ENCODE measurements at regions not wholly inside any gene's neighbourhood (a gene's known extent, or its start where the extent isn't known, plus 50 kb on each side); places are given as distances from the start of the nearest gene placed in this dataset.

DNA sequence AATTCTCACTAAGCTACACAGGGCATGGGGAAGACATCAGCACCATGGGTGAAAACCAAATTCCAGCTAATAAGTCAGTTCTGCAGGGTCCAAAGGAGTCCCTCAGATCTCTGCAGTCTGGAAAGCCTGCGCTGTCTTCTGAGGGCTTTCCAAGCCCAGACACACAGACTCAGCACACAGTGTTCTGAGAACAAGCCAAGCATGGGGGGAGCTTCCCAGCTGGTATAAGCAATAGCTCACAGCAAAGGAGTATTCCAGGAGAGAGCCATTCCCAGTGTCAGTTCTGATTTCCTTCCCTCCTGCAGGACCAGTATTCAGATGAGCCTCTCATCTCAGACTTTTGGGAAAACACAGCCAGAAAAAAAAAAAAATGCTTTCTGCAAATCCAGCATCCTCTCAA is 370.8 kb downstream of the TNS1 start:
- H3K27ac ChIP-seq, result no peak overlapping the region
- TF ChIP-seq ZFX (IDR thresholded peaks at IDR 0.05; ENCODE audit: borderline replicate concordance) (no peak), CTCF (IDR thresholded peaks at IDR 0.05) (no peak)

DNA sequence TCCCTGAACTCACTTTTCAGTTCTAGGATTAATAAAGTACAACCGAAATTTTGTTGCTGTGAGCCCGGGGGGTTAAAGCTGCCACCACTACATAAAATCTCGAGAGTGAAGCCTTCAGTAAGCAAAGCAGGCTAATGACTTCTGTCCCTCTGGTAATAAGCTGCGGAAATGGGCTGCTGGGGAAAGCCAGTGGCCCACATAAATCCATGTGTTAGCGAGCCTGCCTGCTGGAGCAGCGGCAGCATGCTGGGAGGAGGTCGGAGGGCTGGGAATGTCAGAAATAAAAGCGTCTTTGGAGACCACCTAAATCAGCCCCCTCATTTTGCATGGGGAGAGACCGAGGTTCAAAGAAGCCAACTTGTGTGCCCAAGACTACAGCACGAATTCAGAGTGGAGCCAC is 371.7 kb downstream of the TNS1 start:
- H3K27ac ChIP-seq, result no peak overlapping the region
- TF ChIP-seq ZFX (IDR thresholded peaks at IDR 0.05; ENCODE audit: borderline replicate concordance) (no peak), CTCF (IDR thresholded peaks at IDR 0.05) (no peak)

GRCh38 chr2:217629347-217629746 is 373.4 kb downstream of the TNS1 start:
- H3K27ac ChIP-seq, result no peak overlapping the region
- TF ChIP-seq ZFX (IDR thresholded peaks at IDR 0.05; ENCODE audit: borderline replicate concordance) (no peak), CTCF (IDR thresholded peaks at IDR 0.05) (no peak)

- no peak overlapping the region for H3K27ac ChIP-seq
- no peak for TF ChIP-seq CTCF (IDR thresholded peaks at IDR 0.05)
- TF ChIP-seq ZFX (IDR thresholded peaks at IDR 0.05; ENCODE audit: borderline replicate concordance), result no peak
These were observed 374.7 kb downstream of the TNS1 start for GRCh38 chr2:217628061-217628460.

DNA sequence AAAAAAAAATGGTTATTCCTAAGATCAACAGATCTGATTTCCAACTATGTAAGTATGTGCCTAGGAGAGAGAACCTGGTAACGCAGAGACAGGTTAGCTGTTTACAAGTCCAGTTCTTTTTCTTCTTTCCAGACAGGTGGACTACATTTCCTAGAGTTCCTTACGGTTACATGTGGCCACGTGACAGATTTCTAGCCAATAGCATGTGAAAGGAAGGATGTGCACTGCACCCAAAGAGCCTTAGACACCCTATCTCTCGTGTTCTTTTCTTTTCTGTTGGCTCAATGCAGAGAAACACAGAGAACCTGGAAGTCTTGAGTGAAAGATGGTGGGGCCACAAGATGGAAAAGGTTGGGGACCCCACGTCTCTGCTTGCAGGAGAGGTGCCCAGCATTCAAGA is 375.9 kb downstream of the TNS1 start:
- H3K27ac ChIP-seq, result no peak overlapping the region
- no peak for TF ChIP-seq CTCF (IDR thresholded peaks at IDR 0.05)
- no peak for TF ChIP-seq ZFX (IDR thresholded peaks at IDR 0.05; ENCODE audit: borderline replicate concordance)

- no peak for TF ChIP-seq ZFX (IDR thresholded peaks at IDR 0.05; ENCODE audit: borderline replicate concordance)
- H3K27ac ChIP-seq, result no peak overlapping the region
These were observed 377.1 kb downstream of the TNS1 start for GRCh38 chr2:217625557-217626169.

GRCh38 chr2:217623281-217623912 is 379.4 kb downstream of the TNS1 start:
- H3K27ac ChIP-seq, result no peak overlapping the region
- no peak for TF ChIP-seq CTCF (IDR thresholded peaks at IDR 0.05)
- TF ChIP-seq ZFX (IDR thresholded peaks at IDR 0.05; ENCODE audit: borderline replicate concordance), result no peak
